RWPE2 (cell line): ENCODE measurements at regions not wholly inside any gene's neighbourhood (a gene's known extent, or its start where the extent isn't known, plus 50 kb on each side); places are given as distances from the start of the nearest gene placed in this dataset.

Experiments used
- ATAC-seq: fragments of 200-7000 bp; cut with Tn5 transposase; 3 replicates; pipeline ENCODE4 v1.9.1; 2021; ENCODE audit warnings: low read depth
- DNase-seq: peaks from one replicate; pipeline ENCODE4 v3.0.0-alpha.2; 2020; ENCODE audit warnings: low spot score
- H3K27ac ChIP-seq: fragments of 450-650 bp; 2 replicates; pipeline ENCODE4 v1.5.1; 2017; ENCODE audit warnings: mild to moderate bottlenecking; ENCODE audit not compliant: poor library complexity, severe bottlenecking
- H3K27me3 ChIP-seq: fragments of 250-450 bp; sonication (Bioruptor Pico); 2 replicates; pipeline ENCODE4 v1.5.1; 2021; ENCODE audit warnings: mild to moderate bottlenecking, moderate library complexity; ENCODE audit not compliant: insufficient read depth, poor library complexity, severe bottlenecking
- H3K36me3 ChIP-seq: fragments of 250-450 bp; sonication (Bioruptor Pico); 2 replicates; pipeline ENCODE4 v1.5.1; 2020; ENCODE audit warnings: low read depth, mild to moderate bottlenecking, moderate library complexity
- H3K4me1 ChIP-seq: fragments of 250-450 bp; sonication (Bioruptor Pico); 2 replicates; pipeline ENCODE4 v1.5.1; 2021; ENCODE audit warnings: mild to moderate bottlenecking, moderate library complexity; ENCODE audit not compliant: insufficient read depth, poor library complexity, severe bottlenecking
- H3K4me3 ChIP-seq: fragments of 250-450 bp; sonication (Bioruptor Pico); 2 replicates; pipeline ENCODE4 v1.5.1; 2021; ENCODE audit warnings: mild to moderate bottlenecking, moderate library complexity; ENCODE audit not compliant: severe bottlenecking
- H3K9me3 ChIP-seq: fragments of 250-450 bp; sonication (Bioruptor Pico); 2 replicates; pipeline ENCODE4 v1.5.1; 2021; ENCODE audit warnings: mild to moderate bottlenecking, moderate library complexity; ENCODE audit not compliant: severe bottlenecking
- TF ChIP-seq, protein P1 (sequence below): fragments of 450-650 bp; IDR thresholded peaks from one replicate; pipeline ENCODE4 v1.5.1; 2017; ENCODE audit warnings: mild to moderate bottlenecking, moderate library complexity; ENCODE audit not compliant: poor library complexity, severe bottlenecking

DNA sequence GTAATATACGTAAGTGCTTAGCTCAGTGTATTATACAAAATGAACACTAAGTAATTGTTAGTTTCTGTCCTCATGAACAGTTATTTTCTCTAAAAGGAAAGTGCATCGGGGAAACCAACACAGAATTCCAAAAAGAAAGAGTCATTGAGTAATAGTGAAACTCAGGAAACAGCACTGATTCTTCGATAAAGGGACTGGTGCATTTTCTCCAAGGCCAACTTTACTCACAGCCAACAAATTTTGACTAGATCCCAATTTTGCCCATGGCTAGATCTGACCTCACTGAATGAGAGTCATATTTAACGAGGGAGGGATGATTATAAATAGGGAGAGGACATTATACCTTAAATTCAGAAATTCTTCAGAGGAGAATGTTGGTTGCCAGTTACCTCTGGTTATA, 390.9 kb upstream of the NRSN1 start:
- Histone ChIP-seq H3K4me1 (no peaks in the 10 kb centered on the region), H3K36me3 (no peaks in the 10 kb centered on the region), H3K27me3 (no peaks in the 10 kb centered on the region), H3K4me3 (no peak overlapping the region), H3K9me3 (no peaks in the 10 kb centered on the region), H3K27ac (no peak overlapping the region)
- no peak for DNase-seq
- no peak for ATAC-seq
- TF ChIP-seq, protein P1, sequence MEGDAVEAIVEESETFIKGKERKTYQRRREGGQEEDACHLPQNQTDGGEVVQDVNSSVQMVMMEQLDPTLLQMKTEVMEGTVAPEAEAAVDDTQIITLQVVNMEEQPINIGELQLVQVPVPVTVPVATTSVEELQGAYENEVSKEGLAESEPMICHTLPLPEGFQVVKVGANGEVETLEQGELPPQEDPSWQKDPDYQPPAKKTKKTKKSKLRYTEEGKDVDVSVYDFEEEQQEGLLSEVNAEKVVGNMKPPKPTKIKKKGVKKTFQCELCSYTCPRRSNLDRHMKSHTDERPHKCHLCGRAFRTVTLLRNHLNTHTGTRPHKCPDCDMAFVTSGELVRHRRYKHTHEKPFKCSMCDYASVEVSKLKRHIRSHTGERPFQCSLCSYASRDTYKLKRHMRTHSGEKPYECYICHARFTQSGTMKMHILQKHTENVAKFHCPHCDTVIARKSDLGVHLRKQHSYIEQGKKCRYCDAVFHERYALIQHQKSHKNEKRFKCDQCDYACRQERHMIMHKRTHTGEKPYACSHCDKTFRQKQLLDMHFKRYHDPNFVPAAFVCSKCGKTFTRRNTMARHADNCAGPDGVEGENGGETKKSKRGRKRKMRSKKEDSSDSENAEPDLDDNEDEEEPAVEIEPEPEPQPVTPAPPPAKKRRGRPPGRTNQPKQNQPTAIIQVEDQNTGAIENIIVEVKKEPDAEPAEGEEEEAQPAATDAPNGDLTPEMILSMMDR, result no peak

DNA sequence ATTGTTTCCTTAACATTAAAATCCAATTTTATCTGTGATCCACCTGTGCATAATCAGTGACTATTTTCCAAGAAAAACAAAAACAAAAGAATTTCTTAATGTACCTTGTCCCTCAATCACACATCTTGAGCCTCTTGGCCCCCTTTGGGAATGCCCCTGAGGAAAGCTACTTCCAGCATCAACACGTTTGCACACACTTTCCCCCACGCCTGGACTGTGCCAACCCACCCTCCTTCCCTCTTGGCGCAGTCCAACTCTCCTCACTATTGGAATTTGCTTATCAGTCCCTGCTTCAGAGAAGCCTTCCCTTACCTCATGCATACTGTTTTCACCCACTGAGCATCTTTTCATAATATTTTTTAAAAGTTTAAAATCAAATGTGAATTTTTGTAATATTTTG, 389.4 kb upstream of the NRSN1 start:
- TF ChIP-seq, protein P1, result no peak
- DNase-seq, result no peak
- ATAC-seq, result no peak
- no peaks in the 10 kb centered on the region for H3K9me3 ChIP-seq
- no peaks in the 10 kb centered on the region for H3K36me3 ChIP-seq
- H3K4me3 ChIP-seq, result no peak overlapping the region
- H3K4me1 ChIP-seq, result no peaks in the 10 kb centered on the region
- no peak overlapping the region for H3K27ac ChIP-seq
- no peaks in the 10 kb centered on the region for H3K27me3 ChIP-seq

DNA sequence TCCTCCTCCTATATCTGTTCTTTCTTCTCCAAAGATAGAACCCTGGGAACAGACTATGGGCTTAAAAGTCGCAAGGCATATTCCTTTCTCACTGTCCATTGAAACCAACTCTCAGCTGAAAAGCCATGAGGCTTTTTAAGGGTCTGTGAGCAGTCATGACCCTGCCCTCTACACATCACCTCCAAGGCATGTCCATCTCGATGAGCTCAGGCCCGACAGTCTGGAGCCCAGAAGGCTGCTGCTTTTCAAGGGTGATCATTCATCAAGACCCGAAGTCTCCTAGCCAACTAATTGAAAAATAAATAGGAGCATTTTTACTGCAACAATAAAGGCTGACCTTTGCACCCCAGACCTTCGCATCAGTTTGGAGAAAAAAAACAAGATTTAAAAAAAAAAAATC, 378.8 kb upstream of the NRSN1 start:
- Histone ChIP-seq H3K4me1 (no peaks in the 10 kb centered on the region), H3K9me3 (no peaks in the 10 kb centered on the region), H3K27me3 (no peaks in the 10 kb centered on the region), H3K4me3 (no peak overlapping the region), H3K27ac (no peak overlapping the region), H3K36me3 (no peaks in the 10 kb centered on the region)
- ATAC-seq (no peak), DNase-seq (no peak)
- TF ChIP-seq, protein P1, result no peak

DNA sequence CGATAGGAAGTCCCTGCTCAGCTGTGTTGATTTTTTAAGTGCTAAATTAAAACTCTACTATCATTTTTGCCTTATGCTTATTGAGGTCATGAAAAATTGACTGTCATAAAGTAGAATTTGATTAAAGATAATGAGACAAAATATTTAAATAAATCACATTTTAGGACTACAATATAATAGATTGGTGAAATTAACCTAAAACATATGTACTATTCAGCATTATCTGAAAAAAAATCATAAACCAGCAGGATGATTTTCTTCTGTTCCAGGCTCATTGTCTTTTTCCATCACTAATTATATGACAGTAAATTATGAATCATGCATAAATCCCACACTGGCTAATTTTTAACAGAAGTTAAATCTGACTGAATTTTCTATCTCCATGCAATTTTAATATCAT, 373.6 kb upstream of the NRSN1 start:
- H3K27me3 ChIP-seq, result no peaks in the 10 kb centered on the region
- ATAC-seq, result no peak
- no peaks in the 10 kb centered on the region for H3K36me3 ChIP-seq
- no peak overlapping the region for H3K4me3 ChIP-seq
- no peak overlapping the region for H3K27ac ChIP-seq
- H3K4me1 ChIP-seq, result no peaks in the 10 kb centered on the region
- TF ChIP-seq, protein P1, result no peak
- DNase-seq, result no peak
- no peaks in the 10 kb centered on the region for H3K9me3 ChIP-seq

DNA sequence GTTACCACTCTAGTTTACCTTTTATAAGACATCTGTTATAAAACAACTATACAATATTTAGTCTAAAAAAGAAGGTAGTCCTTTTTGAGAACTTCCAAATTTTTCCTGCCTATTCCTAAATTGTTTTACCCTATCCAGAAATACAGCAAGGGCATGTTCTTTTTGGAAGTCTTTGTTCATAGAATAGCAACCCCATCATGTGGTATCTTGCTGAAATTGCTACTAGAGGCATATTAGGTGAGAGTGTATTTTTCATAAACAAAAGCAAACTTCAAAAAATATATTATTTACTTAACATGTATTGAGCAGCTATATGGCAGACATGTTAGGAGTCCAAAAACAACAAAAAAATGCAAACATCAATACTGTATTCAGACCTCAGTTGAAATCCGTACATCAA, 371.8 kb upstream of the NRSN1 start:
- Histone ChIP-seq H3K27me3 (no peaks in the 10 kb centered on the region), H3K36me3 (no peaks in the 10 kb centered on the region), H3K27ac (no peak overlapping the region), H3K4me1 (no peaks in the 10 kb centered on the region), H3K4me3 (no peak overlapping the region), H3K9me3 (no peaks in the 10 kb centered on the region)
- DNase-seq (no peak), ATAC-seq (no peak)
- TF ChIP-seq, protein P1, result peak; percentile 21
